Astrocyte of the spinal cord (primary cell): ENCODE measurements at regions not wholly inside any gene's neighbourhood (a gene's known extent, or its start where the extent isn't known, plus 50 kb on each side); places are given as distances from the start of the nearest gene placed in this dataset.

Source experiments
- DNase-seq: peaks from one replicate; pipeline ENCODE4 v3.0.0; 2011; ENCODE audit warnings: low read depth, low spot score
- H3K4me3 ChIP-seq: 2 replicates; pipeline ENCODE4 v1.5.1; 2011; ENCODE audit warnings: low read depth, mild to moderate bottlenecking, low read length, moderate library complexity
- CTCF ChIP-seq: IDR thresholded peaks from 2 replicates; pipeline ENCODE4 v1.5.1; 2012; ENCODE audit warnings: low read depth, mild to moderate bottlenecking, low read length, inconsistent platforms
- in situ Hi-C: cut with HindIII; loops from 2 replicates; pipeline ENCODE4 v1.10.0; 2017; ENCODE audit warnings: low sequenced_read_pairs

- no peak overlapping the region for H3K4me3 ChIP-seq
- no peak for DNase-seq
- in situ Hi-C loops = no loop called here
- no peak for TF ChIP-seq CTCF
Measured at GRCh38 chr1:239006276-239006675, 380.1 kb upstream of the CHRM3 start.

- in situ Hi-C loops = no loop called here
- DNase-seq = no peak
- TF ChIP-seq CTCF = no peak
- H3K4me3 ChIP-seq = no peak overlapping the region
Measured at GRCh38 chr1:238999944-239000343, 386.4 kb upstream of the CHRM3 start.

- DNase-seq = no peak
- no peak for TF ChIP-seq CTCF
- H3K4me3 ChIP-seq = no peak overlapping the region
- in situ Hi-C loops = no loop called here
Measured at GRCh38 chr1:238998577-238998976, 387.8 kb upstream of the CHRM3 start.

GRCh38 chr1:238991765-238992495, 394.4 kb upstream of the CHRM3 start:
- H3K4me3 ChIP-seq = no peak overlapping the region
- DNase-seq = peak; percentile 38
- TF ChIP-seq CTCF = no peak
- in situ Hi-C loops = no loop called here

- TF ChIP-seq CTCF = no peak
- in situ Hi-C loops = no loop called here
- DNase-seq = no peak
- H3K4me3 ChIP-seq = no peak overlapping the region
Measured at GRCh38 chr1:238985312-238985711, 401.1 kb upstream of the CHRM3 start.

- TF ChIP-seq CTCF = no peak
- no peak for DNase-seq
- in situ Hi-C loops = no loop called here
- H3K4me3 ChIP-seq = no peak overlapping the region
Measured at GRCh38 chr1:238982736-238983135, 403.6 kb upstream of the CHRM3 start.
